GM10248 (cell line): ENCODE measurements at regions not wholly inside any gene's neighbourhood (a gene's known extent, or its start where the extent isn't known, plus 50 kb on each side); places are given as distances from the start of the nearest gene placed in this dataset.

Experiments
- CTCF ChIA-PET: fragments of 300-600 bp; sonication (Branson Sonifier 250); formaldehyde crosslinking; extraction: SDS; loops from one replicate; lab custom pipeline; 2021; ENCODE audit warnings: antibody characterized with exemption; lab: Yijun Ruan, JAX
- POLR2A ChIA-PET: fragments of 350-650 bp; sonication (Branson Sonifier 250); formaldehyde crosslinking; extraction: SDS; loops from one replicate; lab custom pipeline; 2020; ENCODE audit warnings: antibody characterized with exemption; lab: Yijun Ruan, JAX
- DNase-seq: peaks from one replicate; pipeline ENCODE4 v3.0.0; 2012; ENCODE audit errors: extremely low spot score
- CTCF ChIP-seq: IDR thresholded peaks from 2 replicates; pipeline ENCODE4 v1.5.1; 2012; ENCODE audit warnings: mild to moderate bottlenecking, low read depth; ENCODE audit errors: extremely low read depth, missing control alignments, control extremely low read depth

- TF ChIP-seq CTCF: no peak
- POLR2A ChIA-PET: no interaction called here
- CTCF ChIA-PET: interaction anchor here (1.1 kb wide), 1 partner anchor 35 kb away, joined by 3 read pairs; no protein-coding TSS in a partner anchor
- DNase-seq: no peak
Observed at GRCh38 chr3:191809326-191809949, 348.5 kb downstream of the PYDC2 start.

GRCh38 chr3:191813245-191813644 lies 352.3 kb downstream of the PYDC2 start:
- no peak for TF ChIP-seq CTCF
- POLR2A ChIA-PET: no interaction called here
- DNase-seq: no peak
- CTCF ChIA-PET: interaction anchor here (1.3 kb wide), 1 partner anchor 12 kb away, joined by 3 read pairs; no protein-coding TSS in a partner anchor

- ChIA-PET POLR2A (no interaction called here), CTCF (no interaction called here)
- DNase-seq: no peak
- TF ChIP-seq CTCF: no peak
Observed at GRCh38 chr3:191848818-191849217, 387.9 kb downstream of the PYDC2 start.

DNA sequence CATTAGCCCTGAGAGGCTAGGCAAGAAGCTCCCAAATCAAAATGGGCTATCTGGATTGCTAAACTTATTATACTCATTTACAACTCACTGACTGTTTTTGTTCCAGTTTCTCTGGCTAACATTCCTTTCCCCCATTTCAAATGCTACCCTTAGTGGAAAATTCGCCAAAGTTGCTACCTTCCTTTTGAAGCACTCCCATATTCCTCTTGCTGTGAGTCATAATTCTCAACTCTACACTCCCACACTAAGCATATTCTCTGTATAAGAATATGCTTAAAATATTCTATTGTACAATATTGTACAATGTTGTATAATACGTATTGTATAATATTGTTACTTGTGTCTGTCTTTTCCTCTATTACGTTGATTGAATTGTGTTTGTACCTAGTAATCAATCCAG lies 398.6 kb downstream of the PYDC2 start:
- no peak for DNase-seq
- POLR2A ChIA-PET: no interaction called here
- CTCF ChIA-PET: interaction anchor here (0.8 kb wide), 1 partner anchor 10 kb away, joined by 3 read pairs; no protein-coding TSS in a partner anchor
- no peak for TF ChIP-seq CTCF

- ChIA-PET POLR2A (no interaction called here), CTCF (interaction anchor here (0.9 to 1.1 kb wide), 2 partner anchors 9 to 11 kb away, joined by 3 to 4 read pairs; no protein-coding TSS in a partner anchor)
- no peak for TF ChIP-seq CTCF
- DNase-seq: no peak
Observed at GRCh38 chr3:191869738-191870415, 408.9 kb downstream of the PYDC2 start.

DNA sequence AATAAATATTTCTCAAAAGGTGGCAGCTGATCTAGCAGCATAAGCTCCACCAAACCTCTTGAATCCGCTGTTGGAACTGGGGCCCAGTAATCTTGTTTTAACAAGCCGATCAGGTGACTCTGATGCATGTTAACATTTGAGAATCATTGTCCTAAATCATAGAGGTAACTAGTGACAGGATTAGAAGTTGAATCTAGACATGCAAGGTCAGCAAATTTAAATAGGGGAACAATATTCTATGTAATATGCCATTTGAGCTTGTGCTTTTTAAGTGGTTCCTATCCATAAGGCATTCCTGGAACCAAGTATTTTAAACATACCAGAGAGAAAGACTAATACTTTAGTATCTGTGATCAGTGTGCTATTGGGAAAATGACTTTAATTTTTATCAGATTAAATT lies 412.8 kb downstream of the PYDC2 start:
- CTCF ChIA-PET: interaction anchor here (1.9 kb wide), 1 partner anchor 10 kb away, joined by 5 read pairs; no protein-coding TSS in a partner anchor
- no peak for DNase-seq
- POLR2A ChIA-PET: no interaction called here
- no peak for TF ChIP-seq CTCF
